Embryonic facial prominence (tissue), 1 donor: ENCODE measurements at regions not wholly inside any gene's neighbourhood (a gene's known extent, or its start where the extent isn't known, plus 50 kb on each side); places are given as distances from the start of the nearest gene placed in this dataset.

Source experiments
- DNase-seq: peaks from one replicate; pipeline ENCODE4 v3.0.0-alpha.2; 2016; ENCODE audit errors: extremely low spot score

DNA sequence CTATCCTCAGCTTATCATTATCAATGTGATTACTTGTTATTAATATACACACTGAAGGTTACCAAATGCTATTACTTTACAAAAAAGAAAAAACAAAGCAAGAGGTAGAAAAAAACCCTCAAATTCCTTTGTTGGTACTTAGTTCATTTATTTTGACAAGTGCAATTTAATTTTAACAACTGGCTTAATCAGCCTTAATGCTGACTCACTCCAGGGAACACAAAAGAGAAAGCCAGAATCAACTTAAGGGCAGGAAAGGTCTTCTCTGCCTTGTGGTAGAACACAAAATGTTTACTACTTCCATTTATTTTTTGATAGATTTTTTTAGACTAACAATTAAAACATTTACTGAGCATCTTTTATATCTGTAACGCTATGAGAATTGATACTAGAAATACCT, 417.1 kb downstream of the PCDH17 start:
- no peak for DNase-seq

DNA sequence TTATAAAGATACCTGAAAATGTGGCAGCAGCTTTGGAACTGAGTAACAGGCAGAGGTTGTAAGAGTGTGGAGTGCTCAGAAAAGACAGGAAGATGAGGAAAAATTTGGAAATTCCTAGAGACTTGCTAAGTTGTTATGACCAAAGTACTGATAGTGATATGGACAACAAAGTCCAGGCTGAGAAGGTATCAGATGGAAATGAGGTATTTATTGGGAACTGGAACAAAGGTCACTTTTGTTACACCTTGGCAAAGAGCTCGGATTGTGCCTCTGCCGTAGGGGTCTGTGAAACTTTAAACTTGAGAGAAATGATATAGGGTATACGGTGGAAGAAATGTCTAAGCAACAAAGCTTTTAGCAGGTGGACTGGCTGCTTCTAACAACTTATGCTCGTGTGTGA, 419.9 kb downstream of the PCDH17 start:
- no peak for DNase-seq

DNA sequence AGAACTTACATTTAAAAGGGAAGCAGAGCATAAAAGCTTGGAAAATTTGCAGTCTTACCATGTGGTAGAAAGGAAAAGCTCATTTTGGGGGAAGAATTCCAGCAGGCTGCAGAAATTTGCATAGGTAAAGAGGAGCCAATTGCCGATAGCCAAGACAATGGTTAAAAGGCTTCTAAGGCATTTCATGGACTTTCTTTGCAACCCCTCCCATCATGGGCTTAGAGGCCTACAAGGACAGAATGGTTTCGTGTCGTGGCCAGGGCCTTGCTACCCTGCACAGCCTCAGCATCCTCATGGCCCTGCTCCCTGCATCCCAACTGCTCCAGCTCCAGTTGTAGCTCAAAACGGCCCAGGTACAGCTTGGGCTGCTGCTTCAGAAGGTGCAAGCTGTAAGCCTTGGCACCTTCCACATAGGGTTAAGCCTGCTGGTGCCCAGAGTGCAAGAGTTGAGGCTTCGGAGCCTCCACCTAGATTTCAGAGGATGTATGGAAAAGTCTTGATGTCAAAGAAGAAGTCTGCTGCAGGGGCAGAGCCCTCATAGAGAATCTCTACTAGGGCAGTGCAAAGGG, 420.3 kb downstream of the PCDH17 start:
- no peak for DNase-seq

DNA sequence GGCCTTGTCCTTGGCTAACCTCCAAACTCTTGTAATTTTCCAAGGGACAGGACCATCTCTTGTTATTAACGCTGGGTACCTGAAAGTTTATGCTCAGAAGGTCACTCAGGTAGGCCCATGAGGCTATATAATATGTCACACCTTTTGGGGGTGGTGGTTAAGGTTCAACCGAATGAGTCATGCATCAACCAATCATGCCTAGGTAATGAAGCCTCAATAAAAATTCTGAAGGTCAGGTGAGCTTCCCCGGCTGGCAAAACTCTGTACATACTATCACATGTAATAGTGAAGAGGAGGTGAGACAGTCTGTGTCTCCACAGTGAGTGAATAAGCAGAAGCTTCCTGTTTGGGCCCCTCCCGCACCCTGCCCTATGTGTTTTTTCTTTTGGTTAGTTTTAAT, 424.9 kb downstream of the PCDH17 start:
- no peak for DNase-seq

DNA sequence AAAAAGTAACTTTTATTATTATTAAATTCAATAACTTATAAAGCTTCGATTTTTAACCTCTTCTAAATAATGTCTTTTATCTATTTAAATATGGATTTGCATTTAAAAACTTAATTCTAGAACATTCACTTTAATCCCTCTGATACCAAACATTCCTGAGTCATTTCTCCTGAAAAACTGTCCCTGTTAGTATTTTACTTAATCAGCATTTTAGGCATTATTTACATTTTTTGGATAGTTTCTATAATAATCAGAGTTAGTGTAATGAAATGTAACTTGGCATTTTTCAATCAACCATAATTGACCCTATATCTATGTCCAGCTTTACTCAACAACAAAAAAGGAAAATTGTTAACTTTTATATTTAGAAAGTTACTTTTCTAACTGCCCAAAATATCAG, 428.1 kb downstream of the PCDH17 start:
- no peak for DNase-seq

DNA sequence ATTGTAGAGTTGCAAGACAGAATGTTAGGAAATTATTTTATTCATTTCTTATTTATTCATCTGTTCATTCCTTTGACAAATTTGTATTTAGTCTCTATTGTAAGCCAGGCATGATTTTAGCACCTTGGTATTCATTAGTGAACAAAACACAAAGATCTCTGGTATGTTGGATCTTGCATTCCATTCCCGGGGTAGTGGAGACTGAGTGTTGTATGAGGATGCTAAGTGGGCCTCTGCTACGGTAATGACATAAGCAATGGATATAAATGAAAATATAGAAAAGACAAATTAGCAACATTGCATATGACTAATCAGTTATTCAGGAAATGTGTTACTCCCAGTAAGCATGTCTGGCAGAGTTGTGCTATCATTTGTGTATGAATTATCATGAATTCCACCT, 449.3 kb downstream of the PCDH17 start:
- DNase-seq: no peak

DNA sequence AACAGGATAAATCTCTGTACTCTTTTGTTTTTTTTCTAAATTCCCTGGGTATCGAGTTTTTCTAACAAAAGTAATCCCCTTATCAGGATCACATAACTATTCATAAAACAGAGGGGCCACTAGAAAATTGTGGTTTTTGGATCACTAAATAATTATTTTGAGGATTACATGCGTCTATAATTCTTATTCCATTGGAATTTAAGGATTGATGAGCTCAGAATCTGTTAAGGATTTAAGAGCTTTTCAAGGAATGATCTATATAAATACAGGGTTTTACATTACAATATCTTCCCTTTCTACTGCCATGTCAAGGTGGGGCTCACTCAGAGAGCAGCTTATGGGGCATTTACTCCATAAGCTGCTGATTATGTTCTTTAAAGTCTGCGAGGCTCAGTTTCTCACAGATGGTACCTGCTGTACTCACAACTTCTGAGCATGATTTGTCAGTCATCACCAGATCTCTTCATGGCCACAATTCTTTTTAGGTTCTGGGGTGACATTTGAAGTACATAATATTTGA, 449.8 kb downstream of the PCDH17 start:
- no peak for DNase-seq

DNA sequence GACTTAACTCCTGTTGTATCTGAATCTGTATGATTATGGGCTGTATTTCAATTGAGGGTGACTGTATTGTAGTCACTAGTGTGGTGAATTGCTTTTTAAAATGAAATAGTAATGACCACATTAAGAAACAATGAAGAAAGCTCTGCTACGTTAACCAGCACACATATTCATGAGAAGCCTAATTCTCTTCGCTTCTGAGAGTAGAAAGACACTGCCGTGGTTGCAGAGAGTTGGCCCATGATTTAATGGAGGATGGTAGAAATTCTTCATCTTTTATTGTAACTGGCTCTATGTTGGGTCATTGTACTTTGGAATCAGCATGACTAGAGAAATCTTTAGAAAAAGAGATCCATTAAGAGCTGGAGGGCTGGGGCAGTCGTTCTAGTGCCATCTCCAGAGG, 451.5 kb downstream of the PCDH17 start:
- no peak for DNase-seq

DNA sequence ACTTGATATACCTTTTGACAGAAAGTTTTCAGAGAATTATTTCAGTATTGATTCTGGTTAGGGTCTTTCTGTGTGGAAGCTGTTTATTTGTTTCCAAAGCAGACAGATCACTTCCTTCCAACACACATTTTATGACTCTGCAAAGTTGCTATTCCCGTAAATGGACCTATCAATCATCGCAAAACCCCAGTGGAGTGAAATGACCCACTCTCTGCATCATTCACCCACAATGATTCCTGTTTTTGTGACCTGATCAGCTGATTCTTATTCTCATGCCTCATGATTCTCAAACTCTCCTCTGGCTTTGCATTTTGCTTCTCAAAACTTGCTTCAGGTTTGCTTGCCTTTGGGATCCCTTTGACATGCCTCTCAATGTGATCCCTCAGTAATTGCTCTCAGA, 453.7 kb downstream of the PCDH17 start:
- DNase-seq: no peak

DNA sequence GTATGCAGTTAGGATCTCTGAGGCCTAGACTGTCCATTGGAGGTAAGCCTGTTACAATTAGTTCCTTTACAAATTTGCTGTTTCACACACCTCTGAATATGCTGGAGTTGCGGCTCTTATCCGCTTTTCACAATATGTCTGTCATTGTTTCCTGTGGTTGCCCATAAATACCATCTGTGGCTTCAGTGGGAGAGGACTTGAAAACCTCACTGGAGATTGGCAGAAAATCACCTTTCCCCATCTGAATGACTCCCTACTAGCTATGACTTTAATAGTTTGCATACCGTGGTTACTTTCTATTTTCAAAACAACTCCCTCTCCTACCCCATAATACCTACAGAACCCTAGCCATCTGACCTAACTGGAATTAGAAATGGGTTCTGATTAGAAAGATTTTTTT, 454.3 kb downstream of the PCDH17 start:
- no peak for DNase-seq

DNA sequence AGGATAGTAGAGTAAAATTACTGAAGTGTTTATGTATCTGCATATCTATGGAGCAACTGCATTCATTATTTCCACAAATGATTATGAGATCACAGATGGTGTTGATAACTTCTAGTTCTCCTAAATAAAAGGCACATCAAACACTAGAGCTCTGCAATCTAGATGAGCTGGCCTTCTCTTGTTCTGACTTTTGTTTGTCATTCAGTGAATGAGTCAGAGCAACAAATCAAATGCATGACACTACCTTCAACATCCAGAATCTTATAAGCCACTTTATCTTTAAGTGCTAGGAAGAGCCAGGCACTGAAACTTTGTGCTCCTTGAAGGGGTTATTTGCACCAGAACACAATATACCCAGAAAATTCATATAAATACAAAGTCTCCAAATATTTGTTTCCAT, 456.0 kb downstream of the PCDH17 start:
- DNase-seq: no peak

DNA sequence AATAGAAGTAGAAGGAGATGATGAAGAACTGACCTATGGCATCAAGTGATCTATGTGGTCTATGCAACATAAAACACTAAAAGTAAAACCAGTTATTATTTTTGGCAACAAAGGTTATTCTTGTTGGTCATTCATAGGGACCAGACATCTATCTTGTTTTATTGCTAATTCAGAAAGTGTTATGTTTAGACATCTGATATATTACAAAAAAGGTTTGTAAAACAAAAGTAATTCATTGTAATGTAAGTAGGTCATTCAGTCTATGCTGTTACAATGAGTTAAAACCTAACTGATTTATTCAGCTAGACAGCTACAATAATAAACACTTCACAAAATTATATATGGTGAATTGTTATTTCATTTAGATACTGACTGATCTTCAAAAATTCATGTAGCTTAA, 461.9 kb downstream of the PCDH17 start:
- no peak for DNase-seq

DNA sequence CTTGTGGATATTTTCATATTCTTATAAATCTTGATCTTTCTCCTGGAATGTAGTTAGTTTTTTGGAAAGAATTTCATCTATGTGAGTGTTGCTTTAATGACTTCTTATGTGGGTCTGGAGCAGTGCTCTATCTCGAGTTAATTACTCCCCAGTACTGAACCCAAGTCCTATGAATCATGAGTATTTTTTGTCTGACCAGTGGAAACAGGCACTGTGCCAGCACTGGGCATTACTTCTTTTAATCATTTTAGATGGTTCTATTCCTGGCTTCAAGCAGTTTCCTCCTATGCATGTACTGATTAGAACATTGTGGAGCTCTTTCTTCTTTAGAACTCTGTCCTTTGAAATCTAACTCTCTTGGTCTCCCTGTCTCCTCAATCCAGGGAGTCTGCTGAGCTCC, 466.3 kb downstream of the PCDH17 start:
- DNase-seq: no peak

DNA sequence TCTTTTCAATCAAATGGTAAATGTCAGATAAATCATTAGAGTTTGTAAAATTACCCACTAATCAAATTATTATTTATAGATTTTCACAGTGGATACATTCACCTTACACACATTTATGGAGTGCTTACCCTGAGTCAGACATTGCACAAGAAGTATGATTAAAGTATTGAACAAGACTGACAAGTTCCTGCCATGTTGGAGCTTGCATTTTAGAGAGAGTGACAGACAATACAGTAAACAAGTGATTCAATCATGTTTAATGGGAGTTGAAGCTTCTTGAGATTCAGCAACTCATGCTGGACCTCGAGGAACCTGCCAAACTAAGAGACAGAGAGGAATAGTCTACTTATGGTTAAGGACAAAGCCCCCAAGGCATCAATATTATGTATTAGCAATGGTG, 487.8 kb downstream of the PCDH17 start:
- no peak for DNase-seq

DNA sequence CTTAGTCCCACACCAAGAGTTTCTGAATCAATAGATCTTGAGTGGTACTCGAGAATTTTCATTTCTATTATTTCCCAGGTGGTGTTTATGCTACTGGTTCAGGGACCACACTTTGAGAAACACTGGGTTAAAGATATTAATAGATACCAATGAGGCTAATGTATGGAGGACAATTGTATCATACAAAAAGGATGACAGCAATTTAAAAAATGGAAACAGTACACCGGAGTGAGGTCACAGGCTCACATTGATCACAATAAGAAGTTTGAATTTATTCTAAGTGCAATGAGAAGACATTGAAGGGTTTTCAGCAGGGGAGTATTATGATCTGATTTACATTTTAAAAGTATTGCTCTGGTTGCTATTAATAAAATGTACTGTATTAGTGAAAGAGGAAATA, 488.3 kb downstream of the PCDH17 start:
- DNase-seq: no peak

DNA sequence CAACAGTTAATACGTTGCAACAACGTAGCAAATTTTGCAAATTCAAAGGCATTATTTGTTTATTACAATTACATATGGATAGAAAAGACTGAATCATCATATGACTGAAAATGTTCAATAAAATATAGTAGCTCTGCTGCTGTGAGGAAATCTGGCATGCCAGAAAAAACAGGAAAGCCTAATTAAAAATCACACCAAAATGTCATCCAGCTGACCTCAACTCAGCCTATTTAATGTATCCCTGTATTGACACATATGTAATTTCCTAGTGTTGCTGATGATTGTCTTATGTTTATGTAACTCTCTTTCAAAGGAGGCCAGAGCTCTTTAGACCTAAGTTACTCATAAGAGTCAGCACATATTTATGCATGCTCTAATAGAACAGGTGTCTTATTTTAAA, 495.0 kb downstream of the PCDH17 start:
- DNase-seq: no peak

DNA sequence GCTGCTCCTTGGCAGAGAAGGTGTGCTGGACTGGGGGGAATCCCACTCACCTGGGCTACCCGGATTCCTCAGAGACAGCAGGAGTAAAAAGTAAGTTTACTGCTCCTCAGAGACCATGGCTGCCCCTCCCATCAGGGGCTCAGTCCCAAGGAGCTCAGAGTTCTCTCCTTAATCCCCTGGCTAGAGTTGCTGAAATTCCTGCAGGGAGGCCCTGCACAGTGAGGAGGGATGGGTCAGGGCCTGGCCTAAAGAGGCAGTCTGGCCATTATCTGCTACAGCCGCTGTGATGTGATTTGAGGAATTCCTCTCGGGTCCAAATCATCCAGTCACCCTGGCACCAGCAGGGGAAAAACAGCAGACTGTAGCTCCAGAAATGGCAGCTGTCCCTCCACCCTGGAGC, 502.5 kb downstream of the PCDH17 start:
- DNase-seq: no peak

DNA sequence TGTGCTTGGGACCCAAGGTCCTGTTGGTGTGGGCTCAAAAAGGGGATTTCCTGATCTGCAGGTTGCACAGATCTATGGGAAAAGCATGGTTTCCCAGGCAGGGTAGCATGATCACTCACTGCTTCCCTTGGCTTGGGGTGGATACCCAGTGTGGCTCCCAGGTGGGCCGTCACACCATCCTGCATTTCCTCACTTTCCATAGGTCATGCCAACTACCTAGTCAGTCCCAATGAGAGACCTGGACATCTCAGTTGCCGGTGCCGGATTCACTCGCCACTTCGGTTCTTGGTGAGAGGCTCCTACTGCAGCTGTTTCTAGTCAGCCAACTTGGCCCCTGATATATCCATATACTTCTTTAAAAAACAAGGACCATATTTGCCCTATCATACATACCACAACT, 503.0 kb downstream of the PCDH17 start:
- DNase-seq: no peak

DNA sequence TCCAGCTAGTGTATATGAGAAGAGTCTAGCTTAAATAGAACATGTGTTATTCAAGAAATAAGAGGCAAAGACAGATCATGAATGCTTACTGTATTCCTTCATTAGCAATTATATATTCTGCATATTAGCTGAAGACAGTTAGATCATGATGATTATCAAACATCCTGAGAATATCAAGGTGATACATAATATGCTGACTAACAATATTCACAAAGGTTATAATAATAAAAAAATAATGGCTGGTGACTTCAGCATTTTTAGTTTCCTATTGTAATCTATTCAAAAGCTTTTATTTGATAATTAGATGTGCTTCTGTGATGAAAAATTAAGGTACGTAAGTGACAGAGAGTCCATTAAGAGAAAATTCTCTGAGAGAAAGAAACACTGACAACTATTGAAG, 511.4 kb downstream of the PCDH17 start:
- no peak for DNase-seq

DNA sequence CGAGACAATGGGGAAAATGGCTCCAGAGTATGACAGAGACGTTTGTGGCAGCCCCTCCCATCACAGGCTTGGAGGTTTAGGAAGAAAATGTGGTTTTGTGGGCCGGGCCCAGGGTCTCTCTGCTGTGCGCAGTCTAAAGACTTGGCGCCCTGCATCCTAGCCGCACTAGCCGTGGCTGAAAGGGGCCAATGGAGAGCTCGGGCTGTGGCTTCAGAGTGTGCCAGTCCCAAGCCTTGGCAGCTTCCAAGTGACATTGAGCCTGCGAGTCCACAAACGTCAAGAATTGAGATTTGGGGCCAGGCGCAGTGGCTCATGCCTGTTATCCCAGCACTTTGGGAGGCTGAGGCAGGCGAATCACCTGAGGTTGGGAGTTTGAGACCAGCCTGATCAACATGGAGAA, 513.1 kb downstream of the PCDH17 start:
- no peak for DNase-seq

DNA sequence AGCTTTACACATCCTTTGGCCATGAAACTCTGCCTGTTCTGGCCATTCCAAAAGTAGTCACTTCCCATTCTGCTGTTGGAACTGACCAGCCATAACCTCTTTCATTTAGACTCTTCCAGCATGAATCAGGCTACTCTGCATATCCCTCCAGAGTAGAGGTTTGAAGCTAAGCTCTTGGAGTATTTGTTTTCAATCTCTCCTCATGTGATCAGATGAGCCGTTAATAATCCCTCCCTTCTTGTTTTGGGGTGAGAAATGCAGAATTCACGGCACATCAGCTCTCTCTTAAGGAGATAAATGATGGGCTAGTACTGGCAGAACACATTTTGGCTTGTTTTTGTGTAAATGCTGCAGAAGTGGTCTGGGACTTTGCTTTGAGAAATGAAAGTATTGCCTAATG, 519.9 kb downstream of the PCDH17 start:
- no peak for DNase-seq

DNA sequence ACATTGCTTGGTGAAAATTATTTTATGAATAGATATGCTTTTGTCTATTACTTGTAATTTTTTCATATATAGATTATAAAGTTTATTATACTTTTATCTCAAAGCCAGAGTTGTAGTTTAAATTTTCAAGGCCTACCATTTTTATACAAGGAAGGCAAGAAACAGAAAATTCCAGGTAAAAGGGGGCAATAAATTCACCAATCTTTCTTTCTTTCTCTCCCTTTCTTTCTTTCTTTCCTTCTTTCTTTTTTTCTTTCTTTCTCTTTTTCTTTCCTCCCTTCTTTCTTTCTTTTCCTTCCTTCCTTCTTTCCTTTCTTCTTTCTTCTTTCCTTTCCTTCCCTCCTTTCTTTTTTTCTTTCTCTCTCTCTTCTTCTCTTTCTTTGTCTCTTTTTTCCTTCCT, 529.4 kb downstream of the PCDH17 start:
- no peak for DNase-seq

DNA sequence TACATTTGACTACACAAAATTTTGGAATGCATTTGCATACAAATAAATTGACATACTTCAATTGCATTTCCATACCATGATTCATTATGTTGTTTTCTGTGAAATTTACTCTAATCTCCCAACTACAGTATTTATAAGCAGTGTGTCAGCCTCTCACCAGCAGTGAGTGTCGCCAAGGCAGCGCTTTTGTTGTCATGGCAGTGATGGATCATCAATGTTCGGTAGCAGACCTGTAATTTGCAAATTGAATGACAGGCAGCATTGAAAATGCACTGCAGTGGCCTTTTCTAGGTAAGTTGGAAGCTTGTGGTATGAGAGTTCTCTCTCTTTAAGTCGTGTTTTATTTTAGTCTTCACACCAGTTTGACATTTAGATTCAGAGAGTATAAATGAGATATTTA, 534.1 kb downstream of the PCDH17 start:
- DNase-seq: no peak

DNA sequence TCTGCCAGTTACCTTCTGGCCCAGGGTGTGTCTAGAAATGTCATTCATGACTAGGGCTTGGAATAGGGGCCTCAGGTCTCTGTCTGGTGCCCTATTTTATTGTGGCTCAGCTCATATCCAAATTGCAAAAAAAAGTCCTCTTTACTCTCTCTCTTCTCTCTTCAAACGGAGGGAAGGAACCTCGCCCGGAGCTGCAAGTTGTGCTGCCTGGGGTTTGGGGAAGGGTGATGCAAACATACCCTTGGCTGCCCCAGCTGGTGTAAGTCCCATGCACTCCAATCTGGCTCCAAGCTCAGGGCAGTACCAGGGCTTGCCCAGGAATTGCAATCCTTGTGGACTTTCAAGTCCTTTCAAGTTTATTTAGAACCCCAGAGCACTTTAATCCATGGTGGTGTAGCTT, 549.6 kb downstream of the PCDH17 start:
- no peak for DNase-seq

DNA sequence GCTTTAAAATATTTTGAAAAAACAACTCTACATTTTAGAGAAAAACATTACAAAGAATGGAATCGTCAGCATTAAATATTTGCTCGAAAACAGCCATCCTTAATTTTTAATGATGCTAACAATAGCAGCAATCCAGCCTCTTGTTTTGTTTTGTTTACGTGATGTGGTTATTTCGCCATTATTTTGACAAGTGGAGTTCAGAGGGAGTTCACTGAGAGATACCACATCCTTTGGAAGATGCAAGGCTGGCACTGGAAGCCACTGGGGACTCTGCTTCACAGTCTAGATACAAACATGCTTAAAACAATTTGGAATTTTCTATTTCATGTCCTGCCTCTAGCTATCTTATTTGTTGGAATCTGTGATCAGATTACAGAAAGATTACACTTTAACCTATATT, 556.3 kb downstream of the PCDH17 start:
- no peak for DNase-seq
